Activated T-cell treated with anti-CD3 and anti-CD28 coated beads, Interleukin-2, amount 50 U/mL, for 48 hours (primary cell): ENCODE measurements at regions not wholly inside any gene's neighbourhood (a gene's known extent, or its start where the extent isn't known, plus 50 kb on each side); places are given as distances from the start of the nearest gene placed in this dataset.

Experiments
- DNase-seq, 2 experiments: peaks; one replicate each; pipeline ENCODE4 v3.0.0-alpha.2; 2020

GRCh38 chr11:15390857-15391256, 276.1 kb downstream of the INSC start:
- no peak for DNase-seq

DNA sequence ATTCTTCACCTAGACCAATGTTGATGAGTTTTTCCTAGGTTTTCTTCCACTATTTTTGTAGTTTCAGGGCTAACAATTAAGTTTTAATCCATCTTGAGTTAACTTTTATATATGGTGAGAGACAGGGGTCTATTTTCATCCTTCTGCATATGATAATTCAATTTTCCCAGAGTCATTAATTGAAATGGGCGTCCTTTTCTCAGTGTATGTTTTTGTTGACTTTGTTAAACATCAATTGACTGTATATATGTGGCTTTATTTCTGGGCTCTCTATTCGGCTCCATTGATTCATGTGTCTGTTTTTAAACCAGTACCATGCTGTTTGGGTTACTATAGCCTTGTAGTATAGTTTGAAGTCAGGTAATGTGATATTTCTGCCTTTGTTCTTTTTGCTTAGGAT, 282.1 kb downstream of the INSC start:
- DNase-seq: no peak

- DNase-seq: no peak
These were observed 292.2 kb downstream of the INSC start for GRCh38 chr11:15406851-15407351.

DNA sequence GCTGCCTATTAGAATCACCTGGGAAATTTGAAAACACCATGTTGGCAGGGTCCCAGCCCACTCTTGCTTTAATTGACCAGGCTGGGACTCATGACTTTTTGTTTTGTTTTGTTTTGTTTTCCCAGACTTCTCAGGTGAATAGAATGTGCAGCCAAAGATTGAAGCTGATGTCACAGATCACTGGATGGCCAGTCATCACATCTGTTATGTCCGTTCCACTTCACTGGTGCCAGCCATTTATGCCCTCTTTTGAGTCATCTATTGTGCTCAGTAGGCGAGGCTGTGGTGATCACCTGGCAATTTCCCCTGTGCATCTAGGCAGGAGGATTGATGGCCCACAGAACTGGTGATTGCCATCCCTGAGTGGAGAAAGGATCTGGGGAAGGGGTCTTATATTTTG, 297.3 kb downstream of the INSC start:
- DNase-seq: no peak

DNA sequence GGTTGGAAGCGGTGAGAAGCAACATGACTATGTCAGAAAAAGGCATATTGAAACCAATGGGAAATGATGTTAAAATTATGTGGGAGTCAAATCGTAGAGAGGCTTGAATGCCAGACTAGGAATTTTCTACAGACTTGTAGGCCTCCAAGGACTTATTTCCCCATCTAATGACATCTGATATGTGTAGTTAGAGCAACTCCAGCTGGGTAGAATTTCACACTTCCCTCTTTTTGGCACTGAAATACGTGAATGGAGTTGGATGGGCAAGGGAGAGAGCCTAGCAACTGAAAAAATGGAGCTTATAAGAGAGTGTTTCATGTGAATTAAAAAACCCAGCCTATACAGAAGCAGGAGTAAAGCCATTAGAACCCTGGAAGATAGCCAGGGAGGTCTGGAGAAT, 304.2 kb downstream of the INSC start:
- DNase-seq: no peak

DNA sequence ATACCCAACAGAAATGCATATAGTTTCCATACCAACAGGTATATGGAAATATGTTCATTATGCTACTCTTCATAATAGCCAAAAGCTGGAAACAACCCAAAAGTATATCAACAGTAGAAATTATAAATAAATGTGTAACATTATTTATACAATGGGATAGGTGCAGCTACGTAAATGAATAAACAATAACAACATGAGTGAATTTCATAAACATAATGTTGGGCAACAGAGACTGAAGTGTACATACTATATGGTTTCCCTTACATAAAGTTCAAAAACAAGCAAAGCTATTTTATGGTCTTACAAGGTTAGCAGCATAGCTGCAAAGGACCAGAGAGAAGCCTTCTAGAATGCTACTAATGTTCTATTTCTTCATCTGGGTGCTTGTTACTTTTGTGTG, 305.0 kb downstream of the INSC start:
- no peak for DNase-seq

GRCh38 chr11:15430381-15430780, 315.7 kb downstream of the INSC start:
- no peak for DNase-seq

- DNase-seq: no peak
These were observed 319.8 kb downstream of the INSC start for GRCh38 chr11:15434529-15434928.

DNA sequence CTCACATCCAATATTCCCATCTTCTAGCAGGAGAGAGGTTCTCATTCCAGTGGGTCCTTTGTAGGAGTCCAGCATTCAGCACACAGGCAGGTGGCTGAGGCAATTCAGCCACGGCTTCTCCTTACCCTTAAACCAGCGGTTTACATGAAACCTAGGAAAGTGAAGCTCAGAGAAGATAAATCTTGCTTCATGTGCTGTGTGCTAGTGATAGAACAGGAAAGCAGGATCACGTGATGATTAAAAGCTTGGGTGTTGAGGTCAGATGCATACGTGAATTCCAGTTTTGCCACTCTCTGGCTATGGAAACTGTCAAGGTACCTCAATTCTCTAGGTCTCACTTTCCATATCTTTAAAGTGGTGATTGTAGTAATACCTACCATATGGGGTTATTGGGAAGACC, 331.6 kb downstream of the INSC start:
- no peak for DNase-seq

GRCh38 chr11:15446929-15447328, 332.2 kb downstream of the INSC start:
- no peak for DNase-seq

DNA sequence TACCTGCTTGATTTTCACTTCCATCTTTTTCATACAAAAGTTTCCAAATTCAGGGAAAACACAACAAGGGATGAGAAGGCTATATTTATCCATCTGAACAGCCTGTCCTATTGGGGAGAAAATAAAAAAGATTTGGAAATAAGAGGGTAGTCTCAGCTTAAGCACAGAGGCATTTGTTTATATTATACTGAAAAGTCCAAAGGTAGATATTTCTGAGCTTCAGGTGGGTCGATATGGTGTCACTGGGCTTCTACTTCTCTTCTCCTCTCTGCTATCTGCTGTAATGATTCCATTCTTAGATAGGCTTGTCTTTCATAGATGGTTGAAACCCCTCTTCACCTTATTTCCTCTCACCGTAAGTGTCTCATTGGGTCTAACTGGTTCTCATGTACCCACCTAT, 337.0 kb downstream of the INSC start:
- no peak for DNase-seq

DNA sequence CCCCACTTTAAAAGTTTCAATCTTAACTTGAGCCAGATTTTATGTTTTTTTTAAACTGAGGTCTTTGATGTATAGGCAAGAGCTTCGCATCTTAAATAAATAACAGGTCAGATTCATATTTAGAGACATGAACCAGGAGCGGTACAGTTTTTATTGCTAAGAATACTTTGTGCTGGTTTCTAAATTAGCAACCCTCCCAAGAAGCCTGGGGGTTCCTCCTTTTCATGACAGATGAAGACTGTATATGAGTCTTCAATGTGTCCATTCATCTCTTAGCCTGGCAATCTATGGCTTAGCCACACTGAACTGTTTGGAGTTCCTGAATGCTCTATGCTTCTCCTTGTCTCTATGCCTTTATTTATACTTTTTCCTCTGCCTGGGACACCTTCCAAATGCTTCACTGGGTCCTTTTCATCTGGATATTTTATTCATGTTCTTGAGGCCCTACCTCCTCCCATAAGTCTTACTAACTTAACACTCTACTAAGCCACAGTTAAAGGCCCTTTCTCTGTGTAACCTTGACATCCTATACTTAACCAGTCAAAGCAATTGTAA, 338.6 kb downstream of the INSC start:
- DNase-seq: no peak

DNA sequence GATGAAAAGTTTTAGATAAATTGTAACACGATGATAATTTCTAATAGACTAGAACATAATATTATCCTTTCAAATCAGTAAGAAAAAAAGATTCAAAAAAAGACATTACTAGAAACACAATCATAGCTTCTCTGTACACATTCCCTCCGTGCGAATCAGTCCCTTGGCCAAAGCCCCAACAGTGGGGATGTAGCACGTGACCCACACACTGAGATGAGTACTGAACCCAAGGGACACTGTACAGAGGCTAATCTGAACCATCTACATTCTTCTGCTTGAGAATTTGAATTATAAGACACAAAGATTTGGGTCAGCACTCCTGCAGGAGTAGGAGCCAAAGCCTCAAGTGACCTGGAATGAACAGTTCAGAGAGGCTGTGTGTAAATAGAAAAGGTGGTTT, 353.7 kb downstream of the INSC start:
- no peak for DNase-seq

DNA sequence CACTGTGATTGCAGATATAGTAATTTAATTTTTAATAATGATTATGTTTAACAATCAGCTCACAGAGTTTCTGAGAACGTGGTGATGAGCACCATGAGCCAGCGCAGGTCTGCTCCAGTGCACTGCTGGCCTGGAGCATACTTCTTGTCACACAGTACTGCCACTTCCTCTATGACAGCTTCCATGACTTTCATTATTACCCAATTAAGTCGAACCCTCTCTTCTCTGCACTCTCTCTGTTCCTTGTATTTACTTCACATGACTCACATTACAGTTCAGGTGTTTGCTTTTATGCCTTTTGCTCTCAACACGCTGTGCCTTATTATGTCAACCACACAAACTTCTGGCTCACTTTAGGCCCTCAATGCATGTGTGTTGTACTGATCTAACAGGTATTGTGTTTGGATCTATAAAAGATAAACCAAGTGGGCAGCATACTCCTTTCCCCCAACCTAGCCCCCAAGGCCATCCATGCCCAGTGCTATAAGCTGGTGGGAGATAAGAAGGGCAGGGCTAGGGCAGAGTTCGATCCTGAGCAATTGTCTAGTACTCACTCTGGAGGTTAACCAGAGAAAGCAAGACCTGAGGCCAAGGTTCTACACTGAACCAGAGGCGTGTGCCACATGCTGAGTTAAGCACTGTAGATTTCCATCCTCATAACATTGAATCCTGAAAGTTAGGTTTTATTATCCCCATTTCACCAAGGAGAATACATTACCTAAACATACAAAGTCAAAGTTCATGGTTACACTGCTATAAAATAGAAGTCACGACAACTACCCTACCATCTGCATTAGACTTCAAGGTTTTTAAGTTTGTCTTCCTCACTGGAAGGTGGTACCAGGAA, 356.5 kb downstream of the INSC start:
- no peak for DNase-seq

- DNase-seq: no peak
These were observed 357.4 kb downstream of the INSC start for GRCh38 chr11:15471895-15472799.

GRCh38 chr11:15473954-15474837, 359.5 kb downstream of the INSC start:
- no peak for DNase-seq

DNA sequence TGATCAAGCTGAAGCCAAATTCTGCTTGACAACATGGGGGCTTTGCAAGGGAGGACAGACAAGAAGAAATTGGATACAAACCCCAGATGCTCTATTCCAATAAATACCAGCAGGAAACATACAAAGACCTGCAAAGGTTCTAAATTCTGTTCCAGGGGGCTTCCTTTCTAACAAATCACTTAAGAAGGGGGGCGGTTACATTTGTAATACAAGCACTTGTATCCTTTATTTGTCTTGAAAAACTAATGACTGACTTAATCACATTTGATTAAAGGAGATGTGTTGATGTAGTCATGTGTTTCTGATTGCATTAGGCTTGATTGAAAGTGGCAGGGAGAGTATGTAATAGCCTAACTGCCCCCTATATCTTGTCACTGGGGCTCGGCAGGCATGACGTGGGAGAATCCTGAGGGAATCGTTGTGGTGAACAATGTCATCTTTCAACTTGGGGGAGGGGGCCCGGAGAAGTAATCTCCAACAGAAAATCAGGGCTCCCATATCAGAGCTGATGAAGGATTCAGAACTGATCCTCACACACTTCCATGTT, 361.7 kb downstream of the INSC start:
- no peak for DNase-seq

DNA sequence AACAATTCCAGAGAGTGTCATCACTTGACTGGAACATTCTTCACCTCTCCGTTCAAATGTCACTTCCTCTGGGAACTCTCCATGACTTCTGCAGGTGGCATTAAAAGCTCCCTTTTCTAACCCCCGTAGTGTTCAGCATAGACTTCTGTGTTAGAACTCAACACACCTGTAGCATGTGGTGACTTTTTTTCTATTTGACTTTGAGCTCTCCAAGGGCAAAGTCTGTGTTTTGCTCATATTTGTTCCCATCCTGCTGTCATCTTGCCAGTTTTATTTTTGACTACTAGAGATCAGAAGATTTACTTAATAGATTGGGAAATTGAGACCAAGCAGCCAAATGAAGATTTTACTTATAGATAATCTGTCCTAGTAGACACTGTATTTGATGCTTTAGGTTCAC, 367.1 kb downstream of the INSC start:
- no peak for DNase-seq

DNA sequence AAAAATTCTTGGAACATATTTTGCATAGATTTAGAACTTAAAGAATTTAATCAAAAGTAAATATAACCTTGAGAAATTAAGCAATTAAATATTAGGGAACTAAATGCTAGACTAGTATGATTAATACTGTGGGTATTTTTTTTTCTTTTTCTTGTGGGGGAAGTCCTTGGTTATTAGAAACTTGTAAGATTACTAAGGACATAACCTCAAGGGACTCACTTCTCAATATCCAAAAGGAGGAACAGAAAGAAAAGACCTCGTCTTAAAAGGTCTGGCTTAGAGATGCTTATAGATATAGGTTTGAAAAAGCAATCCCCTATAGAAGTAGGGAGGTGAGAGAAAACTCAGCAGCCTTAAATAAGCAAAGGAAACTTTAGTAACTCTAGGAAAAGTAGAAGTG, 368.5 kb downstream of the INSC start:
- no peak for DNase-seq

GRCh38 chr11:15484398-15484797, 369.7 kb downstream of the INSC start:
- no peak for DNase-seq

GRCh38 chr11:15485432-15485831, 370.7 kb downstream of the INSC start:
- no peak for DNase-seq

DNA sequence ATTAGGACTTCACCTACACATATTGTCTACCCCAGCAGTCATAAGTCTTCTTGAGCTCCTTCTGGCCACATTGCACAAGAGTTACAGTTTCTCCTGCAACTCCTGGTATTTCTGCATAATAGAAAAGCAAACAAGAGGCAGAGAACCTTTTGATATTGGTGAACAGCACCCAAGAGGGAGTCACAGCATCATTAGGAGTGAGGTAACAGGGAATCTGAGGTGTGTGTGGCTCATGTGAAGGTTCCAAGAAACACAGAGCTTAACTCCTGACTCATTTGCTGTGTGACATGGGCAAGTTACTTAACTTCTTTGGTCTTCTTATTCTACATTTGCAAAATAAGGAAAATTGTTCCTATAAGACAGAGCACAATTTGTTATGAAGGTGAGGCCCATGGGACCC, 374.6 kb downstream of the INSC start:
- no peak for DNase-seq
